ENCODE measurements at regions not wholly inside any gene's neighbourhood (a gene's known extent, or its start where the extent isn't known, plus 50 kb on each side); places are given as distances from the start of the nearest gene placed in this dataset.

- TF ChIP-seq POLR2A (IDR thresholded peaks at IDR 0.05) (no peak), CTCF (IDR thresholded peaks at IDR 0.05) (no peak), EP300 (IDR thresholded peaks at IDR 0.05) (no peak)
Observed at GRCh38 chr3:193812078-193812725, 219.2 kb downstream of the OPA1 start.

Data from suprapubic skin (tissue), 3 donors.